GM19463 (cell line): ENCODE measurements at regions not wholly inside any gene's neighbourhood (a gene's known extent, or its start where the extent isn't known, plus 50 kb on each side); places are given as distances from the start of the nearest gene placed in this dataset.

ENCODE experiments used
- ATAC-seq: cut with Tn5 transposase; IDR thresholded peaks from one replicate; pipeline ENCODE4 v1.9.1; 2021; ENCODE audit warnings: mild to moderate bottlenecking, moderate library complexity; ENCODE audit not compliant: unreplicated experiment

DNA sequence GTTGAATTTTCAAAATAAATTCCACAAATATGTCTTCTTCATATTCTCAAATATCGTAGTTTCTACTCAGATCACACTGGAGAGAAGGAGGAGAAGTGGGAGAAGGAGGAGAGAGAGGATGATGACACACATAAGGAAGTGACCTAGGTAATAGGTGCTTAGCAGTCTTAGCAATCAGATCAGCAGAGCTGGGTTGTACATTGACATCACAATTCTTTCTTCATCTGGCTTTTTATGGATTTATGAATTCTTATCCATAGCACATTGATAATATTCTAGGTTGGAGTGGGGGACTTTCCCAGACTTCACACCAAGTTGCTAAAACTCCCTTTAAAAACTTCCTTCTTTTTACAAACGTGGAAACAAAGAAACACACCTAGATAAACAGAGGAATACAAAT, 86.9 kb downstream of the FGF9 start:
- no peak for ATAC-seq

GRCh38 chr13:21758441-21758840, 87.6 kb downstream of the FGF9 start:
- no peak for ATAC-seq

- ATAC-seq, result no peak
These were observed 88.6 kb downstream of the FGF9 start for GRCh38 chr13:21759463-21759862.

- ATAC-seq, result no peak
These were observed 89.0 kb downstream of the FGF9 start for GRCh38 chr13:21759911-21760310.

- ATAC-seq, result no peak
These were observed 90.9 kb downstream of the FGF9 start for GRCh38 chr13:21761770-21762169.

DNA sequence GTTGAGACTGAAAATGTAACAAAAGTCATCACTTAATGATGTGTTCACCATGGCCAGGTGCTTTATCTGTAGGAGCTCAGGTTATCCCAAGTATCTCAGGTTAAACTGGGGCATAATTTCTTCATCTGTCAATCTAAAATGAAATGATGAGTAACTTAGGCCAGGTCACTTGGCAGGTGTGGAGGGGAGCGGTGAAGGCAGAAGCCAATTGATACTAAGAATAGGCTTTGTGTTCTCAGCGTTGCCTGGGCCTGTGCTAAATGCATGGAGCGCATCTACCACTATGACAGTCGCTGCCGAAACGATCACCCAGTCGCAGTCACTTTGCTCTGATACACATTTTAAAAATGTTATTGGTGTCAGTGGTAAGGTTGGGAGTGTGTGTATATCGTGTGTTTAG, 91.6 kb downstream of the FGF9 start:
- no peak for ATAC-seq

DNA sequence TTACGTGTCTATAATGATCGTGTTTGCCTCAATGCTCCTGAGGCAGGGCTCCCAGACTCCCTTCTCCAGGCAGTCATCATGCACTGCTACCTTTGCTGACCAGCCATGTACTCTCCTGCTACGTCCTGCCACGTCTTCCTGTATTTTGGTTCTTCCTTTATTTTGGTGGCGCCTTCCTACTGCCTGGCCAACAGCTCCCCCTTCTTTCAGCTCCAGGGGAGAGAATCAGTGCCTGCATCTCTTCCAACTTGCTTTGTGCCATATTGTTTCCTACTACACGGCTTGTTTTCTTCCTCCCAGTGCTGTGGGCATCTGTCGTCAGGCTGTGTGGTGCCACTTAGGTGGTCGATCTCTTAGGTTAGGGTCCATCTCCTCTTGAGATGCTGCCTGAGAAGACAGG, 96.2 kb downstream of the FGF9 start:
- no peak for ATAC-seq

- ATAC-seq, result no peak
These were observed 100.2 kb downstream of the FGF9 start for GRCh38 chr13:21771075-21771474.

GRCh38 chr13:21777166-21777565, 106.3 kb downstream of the FGF9 start:
- no peak for ATAC-seq

DNA sequence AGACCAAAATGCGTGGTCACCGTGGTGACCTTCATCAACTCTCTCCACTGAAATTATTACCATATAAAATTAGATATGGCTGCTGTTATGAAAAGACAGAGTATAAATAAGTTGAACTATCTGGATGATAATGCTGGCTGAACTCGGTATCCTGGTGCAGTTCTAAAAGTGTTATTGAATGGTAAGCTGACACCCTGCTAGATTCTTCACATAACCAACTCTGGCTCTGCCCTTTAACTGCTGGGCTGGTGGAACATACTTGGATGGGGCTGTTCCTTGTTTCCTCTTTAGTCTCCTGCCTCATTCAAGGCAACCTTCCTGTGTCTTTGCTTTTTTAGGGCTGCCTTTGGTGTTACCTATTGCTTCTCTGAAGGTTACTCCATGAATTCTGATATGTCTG, 106.9 kb downstream of the FGF9 start:
- no peak for ATAC-seq

- no peak for ATAC-seq
These were observed 111.9 kb downstream of the FGF9 start for GRCh38 chr13:21782736-21783135.

- no peak for ATAC-seq
These were observed 115.1 kb downstream of the FGF9 start for GRCh38 chr13:21785990-21786389.

- no peak for ATAC-seq
These were observed 125.2 kb downstream of the FGF9 start for GRCh38 chr13:21796066-21796465.

GRCh38 chr13:21796775-21797514, 126.1 kb downstream of the FGF9 start:
- ATAC-seq, result no peak

DNA sequence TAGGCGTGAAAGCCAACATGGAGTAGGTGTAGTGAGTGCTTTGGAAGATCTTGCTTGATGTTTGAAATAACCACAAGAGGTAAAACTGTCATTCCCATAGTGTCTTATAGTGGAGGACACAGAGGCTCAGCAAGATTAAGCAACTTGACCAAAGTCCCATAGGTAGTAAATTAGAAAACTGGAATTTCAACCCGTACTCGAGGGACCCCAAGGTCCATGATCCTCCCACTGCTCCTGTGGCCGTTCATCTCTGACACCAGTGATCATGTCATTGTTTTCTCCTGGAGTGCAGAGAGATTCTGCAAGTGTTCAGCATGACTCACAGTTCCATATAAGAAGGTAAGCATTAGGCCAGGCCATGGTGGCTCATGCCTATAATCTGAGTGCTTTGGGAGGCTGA, 126.9 kb downstream of the FGF9 start:
- ATAC-seq, result no peak

DNA sequence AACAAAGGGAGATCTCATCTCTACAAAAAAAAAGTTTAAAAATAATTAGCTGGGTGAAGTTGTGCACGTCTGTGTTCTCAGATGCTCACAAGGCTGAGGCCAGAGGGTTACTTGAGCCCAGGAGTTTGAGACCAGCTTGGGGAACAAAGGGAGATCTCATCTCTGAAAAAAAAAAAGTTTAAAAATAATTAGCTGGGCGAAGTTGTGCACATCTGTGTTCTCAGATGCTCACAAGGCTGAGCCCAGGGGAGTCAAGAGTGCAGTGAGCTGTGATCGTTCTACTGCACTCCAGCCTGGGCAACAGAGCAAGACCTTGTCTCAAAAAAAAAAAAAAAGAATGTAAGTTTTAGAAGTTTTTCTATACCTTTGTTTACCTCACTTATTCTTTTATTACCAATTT, 127.3 kb downstream of the FGF9 start:
- no peak for ATAC-seq

GRCh38 chr13:21799671-21800070, 128.8 kb downstream of the FGF9 start:
- no peak for ATAC-seq

DNA sequence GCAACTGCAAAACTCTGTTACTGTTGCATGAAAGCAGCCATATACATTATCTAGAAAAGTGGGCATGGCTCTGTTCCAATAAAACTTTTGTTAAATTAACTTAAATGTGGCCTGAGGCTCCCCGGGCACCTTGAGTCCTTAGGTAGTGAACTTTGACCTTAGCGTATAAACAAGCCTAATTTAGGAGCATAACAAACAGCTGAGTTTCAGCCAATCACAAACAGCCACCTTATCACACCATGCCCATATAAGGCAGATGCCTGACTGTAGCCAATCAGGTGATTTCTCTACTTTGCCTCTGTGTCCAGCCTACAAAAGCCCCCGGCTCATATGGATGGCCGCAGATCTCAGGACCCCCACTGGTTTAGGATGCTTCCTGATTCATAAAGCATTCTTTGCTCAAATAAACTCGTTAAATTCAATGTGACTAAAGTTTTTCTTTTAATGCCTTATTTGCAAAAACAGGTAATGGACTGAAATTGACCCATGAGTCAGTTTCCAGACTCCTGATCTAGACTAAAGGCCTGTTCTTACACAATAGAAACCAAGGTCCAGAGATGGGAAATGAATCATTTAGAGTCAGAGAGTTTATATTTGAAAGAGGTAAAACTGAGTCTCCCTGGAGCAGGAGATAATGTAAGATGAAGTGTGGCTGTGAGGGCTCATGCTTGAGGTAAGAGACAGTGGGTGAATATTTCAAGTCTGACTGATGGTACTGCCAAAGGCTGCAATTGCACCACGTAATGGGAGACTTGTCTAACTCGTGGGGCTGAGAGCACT, 130.2 kb downstream of the FGF9 start:
- ATAC-seq, result no peak

GRCh38 chr13:21805733-21806132, 134.9 kb downstream of the FGF9 start:
- no peak for ATAC-seq

GRCh38 chr13:21812192-21812626, 141.3 kb downstream of the FGF9 start:
- ATAC-seq, result no peak

DNA sequence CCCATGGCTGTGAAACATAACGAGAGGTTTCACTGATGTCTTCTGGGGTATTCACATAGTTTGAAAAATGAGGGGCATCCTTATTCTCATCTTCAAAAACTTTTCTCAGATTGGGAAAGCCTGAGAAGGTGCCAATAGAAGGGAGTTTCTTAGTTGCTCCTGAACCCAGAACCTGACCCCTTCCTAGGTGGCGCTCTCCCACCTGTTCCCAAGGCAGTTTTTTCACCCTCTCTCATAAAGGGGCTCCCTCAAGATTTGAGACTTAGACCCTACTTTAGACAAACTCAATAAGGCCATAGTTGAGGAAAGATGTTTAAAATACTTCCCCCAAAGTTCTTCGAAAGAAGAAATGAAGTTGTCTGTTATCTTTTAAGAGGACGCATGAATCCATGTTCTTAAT, 142.2 kb downstream of the FGF9 start:
- ATAC-seq, result no peak

- no peak for ATAC-seq
These were observed 143.0 kb downstream of the FGF9 start for GRCh38 chr13:21813844-21814243.
